ENCODE measurements at regions not wholly inside any gene's neighbourhood (a gene's known extent, or its start where the extent isn't known, plus 50 kb on each side); places are given as distances from the start of the nearest gene placed in this dataset.

GRCh38 chr5:29389993-29390392, 1803.5 kb upstream of the CDH6 start:
- Histone ChIP-seq H3K79me2 (ENCODE audit: insufficient read depth, low read length) (no peaks in the 10 kb centered on the region), H3K18ac (ENCODE audit: insufficient read length, low read depth, low read length) (no peak overlapping the region), H3K79me1 (ENCODE audit: insufficient read depth, low read depth, low read length, poor library complexity, severe bottlenecking) (no peaks in the 10 kb centered on the region), H3K23me2 (ENCODE audit: insufficient read length, low read depth, low read length, poor library complexity, severe bottlenecking) (no peaks in the 10 kb centered on the region), H2AK5ac (ENCODE audit: insufficient read length, low read length) (no peak overlapping the region), H4K8ac (replicated peaks; ENCODE audit: insufficient read length, low read depth, low read length) (no peak overlapping the region), H3K4me1 (ENCODE audit: insufficient read depth, low read length) (no peaks in the 10 kb centered on the region), H2BK120ac (ENCODE audit: low read depth, low read length, poor library complexity, severe bottlenecking) (no peak overlapping the region), H3K14ac (ENCODE audit: insufficient read depth, low read length) (no peak overlapping the region), H3K27ac (ENCODE audit: insufficient read length, low read depth, low read length) (no peak overlapping the region), H3K4me2 (ENCODE audit: insufficient read depth, insufficient read length, low read length) (no peak overlapping the region), H3K23ac (ENCODE audit: insufficient read length, low read depth, low read length) (no peak overlapping the region), H3T11ph (ENCODE audit: low read length) (no peak overlapping the region), H3K4ac (ENCODE audit: low read depth, low read length) (no peak overlapping the region), H4K20me1 (ENCODE audit: control insufficient read depth, insufficient read depth, insufficient read length) (no peaks in the 10 kb centered on the region), H2AFZ (ENCODE audit: low read length) (no peak overlapping the region), H2BK12ac (ENCODE audit: insufficient read length, low read depth, low read length) (no peak overlapping the region), H4K91ac (ENCODE audit: insufficient read length, low read depth, low read length) (no peak overlapping the region), H3K9me3 (ENCODE audit: control insufficient read depth, low read depth, low read length) (no peaks in the 10 kb centered on the region), H4K5ac (ENCODE audit: insufficient read length, low read depth, low read length) (no peak overlapping the region), H3K9ac (ENCODE audit: extremely low read depth, insufficient read length, low read length) (no peak overlapping the region), H3K56ac (ENCODE audit: insufficient read length, low read depth, low read length) (no peak overlapping the region), H2BK15ac (ENCODE audit: low read depth, low read length) (no peak overlapping the region), H2BK5ac (ENCODE audit: insufficient read length, low read length) (no peak overlapping the region), H2BK20ac (ENCODE audit: low read depth, low read length, poor library complexity, severe bottlenecking) (no peak overlapping the region), H3K27me3 (ENCODE audit: insufficient read depth, low read length) (no peaks in the 10 kb centered on the region)
- TF ChIP-seq CTCF (conservative IDR thresholded peaks at IDR 0.05) = no peak
- WGBS (ENCODE audit: extremely low coverage, insufficient read length, low lambda C conversion rate) = no CpG with 5 or more reads among the region's 7 CpGs
- Mint-ChIP-seq H3K4me1 (no peaks in the 10 kb centered on the region), H3K27ac (no peak overlapping the region), H3K27me3 (ENCODE audit: low read depth) (no peaks in the 10 kb centered on the region), H3K36me3 (ENCODE audit: insufficient read depth in 1 of 3, low read depth in 3 of 3) (peaks cover 2 to 8% (median 8%) of the 10 kb centered on the region in 3 experiments; a peak in 5 of 7 replicates), H3K9me3 (peaks cover 6 to 12% of the 10 kb centered on the region in 2 experiments; a peak in 4 of 5 replicates), H3K4me3 (no peak overlapping the region)
- DNase-seq = no peak

Measured in H9 (cell line).